ENCODE measurements at regions not wholly inside any gene's neighbourhood (a gene's known extent, or its start where the extent isn't known, plus 50 kb on each side); places are given as distances from the start of the nearest gene placed in this dataset.

- TF ChIP-seq POLR2AphosphoS5 (IDR thresholded peaks at IDR 0.05; ENCODE audit: borderline replicate concordance, low read depth, low read length) (no peak), EZH2 (IDR thresholded peaks at IDR 0.05) (no peak), FOXP2 (optimal IDR thresholded peaks at IDR 0.05; ENCODE audit: control extremely low read depth, extremely low read length, insufficient read depth) (no peak)
These were observed 52.8 kb upstream of the CCDC112 start for GRCh38 chr5:115349001-115349817.
